GM23338 (cell line): ENCODE measurements at regions not wholly inside any gene's neighbourhood (a gene's known extent, or its start where the extent isn't known, plus 50 kb on each side); places are given as distances from the start of the nearest gene placed in this dataset.

ENCODE experiments used
- ATAC-seq: fragments of 200-7000 bp; cut with Tn5 transposase; 3 replicates; pipeline ENCODE4 v1.9.1; 2020
- DNase-seq: peaks from one replicate; pipeline ENCODE4 v3.0.0-alpha.2; 2015; ENCODE audit warnings: low spot score
- H2AFZ ChIP-seq: fragments of 200-600 bp; sonication (generic); 2 replicates; pipeline ENCODE4 v1.8.0; 2016; ENCODE audit warnings: antibody characterized with exemption, mild to moderate bottlenecking, moderate library complexity
- H3F3A ChIP-seq: fragments of 200-600 bp; sonication (generic); replicated peaks from 2 replicates; pipeline ENCODE4 v1.8.0; 2017; ENCODE audit warnings: antibody characterized with exemption, mixed run types, low read depth
- H3K27ac ChIP-seq: fragments of 200-600 bp; sonication (generic); 2 replicates; pipeline ENCODE4 v1.6.1; 2016; ENCODE audit warnings: low read depth
- H3K27me3 ChIP-seq: fragments of 200-600 bp; sonication (generic); 2 replicates; pipeline ENCODE4 v1.8.0; 2016; ENCODE audit warnings: mild to moderate bottlenecking, mixed run types, moderate library complexity; ENCODE audit not compliant: insufficient read depth
- H3K36me3 ChIP-seq: fragments of 200-600 bp; sonication (generic); 2 replicates; pipeline ENCODE4 v1.8.0; 2016; ENCODE audit warnings: mild to moderate bottlenecking; ENCODE audit not compliant: insufficient read depth
- H3K4me1 ChIP-seq: fragments of 200-600 bp; sonication (generic); 2 replicates; pipeline ENCODE4 v1.8.0; 2016; ENCODE audit warnings: mild to moderate bottlenecking, moderate library complexity; ENCODE audit not compliant: insufficient read depth
- H3K4me2 ChIP-seq: fragments of 200-600 bp; sonication (generic); 2 replicates; pipeline ENCODE4 v1.7.1; 2017; ENCODE audit warnings: mixed run types
- H3K4me3 ChIP-seq: fragments of 200-600 bp; sonication (generic); 2 replicates; pipeline ENCODE4 v1.6.1; 2016; ENCODE audit warnings: mixed run types
- H3K79me2 ChIP-seq: fragments of 200-600 bp; sonication (generic); replicated peaks from 2 replicates; pipeline ENCODE4 v1.8.0; 2017; ENCODE audit warnings: mild to moderate bottlenecking; ENCODE audit not compliant: insufficient read depth
- H3K9me2 ChIP-seq: fragments of 200-600 bp; sonication (generic); 2 replicates; pipeline ENCODE4 v1.8.0; 2017; ENCODE audit not compliant: insufficient read depth
- H4K20me1 ChIP-seq: fragments of 200-600 bp; sonication (generic); replicated peaks from 2 replicates; pipeline ENCODE4 v1.8.0; 2017; ENCODE audit warnings: mild to moderate bottlenecking; ENCODE audit not compliant: insufficient read depth
- H3K27ac Mint-ChIP-seq: 2 replicates; pipeline ENCODE4 v1.8.0; 2020; ENCODE audit warnings: inconsistent platforms, mild to moderate bottlenecking, moderate library complexity, mixed read lengths
- H3K27me3 Mint-ChIP-seq: 3 replicates; pipeline ENCODE4 v1.8.0; 2022; ENCODE audit warnings: low read depth, mild to moderate bottlenecking, moderate library complexity, mixed read lengths, inconsistent platforms; ENCODE audit not compliant: insufficient read depth, poor library complexity
- H3K36me3 Mint-ChIP-seq: 3 replicates; pipeline ENCODE4 v1.8.0; 2021; ENCODE audit warnings: low read depth, mild to moderate bottlenecking, inconsistent platforms, moderate library complexity, mixed read lengths
- H3K4me1 Mint-ChIP-seq: 3 replicates; pipeline ENCODE4 v1.8.0; 2020; ENCODE audit warnings: mild to moderate bottlenecking, inconsistent platforms, mixed read lengths
- H3K4me3 Mint-ChIP-seq: 3 replicates; pipeline ENCODE4 v1.8.0; 2021; ENCODE audit warnings: moderate library complexity, mild to moderate bottlenecking, inconsistent platforms, mixed read lengths
- H3K9me3 Mint-ChIP-seq: 3 replicates; pipeline ENCODE4 v1.8.0; 2020; ENCODE audit warnings: moderate library complexity, mild to moderate bottlenecking, inconsistent platforms, mixed read lengths
- CREB1 ChIP-seq: fragments of 250-450 bp; sonication (Bioruptor Pico); IDR thresholded peaks from 2 replicates; pipeline ENCODE4 v1.5.0; 2020; ENCODE audit warnings: low read depth, mild to moderate bottlenecking, moderate library complexity
- EZH2 ChIP-seq: fragments of 200-600 bp; sonication (generic); IDR thresholded peaks from one replicate; pipeline ENCODE4 v1.8.0; 2017; ENCODE audit warnings: antibody characterized with exemption, mild to moderate bottlenecking, low read depth; ENCODE audit not compliant: unreplicated experiment
- EZH2phosphoT487 ChIP-seq: fragments of 200-600 bp; sonication (generic); IDR thresholded peaks from one replicate; pipeline ENCODE4 v1.8.1; 2018; ENCODE audit warnings: antibody characterized with exemption; ENCODE audit not compliant: unreplicated experiment
- JUNB ChIP-seq: IDR thresholded peaks from one replicate; pipeline ENCODE4 v1.6.1; 2016; ENCODE audit warnings: antibody characterized with exemption; ENCODE audit not compliant: unreplicated experiment
- NANOG ChIP-seq: IDR thresholded peaks from 2 replicates; pipeline ENCODE4 v1.6.1; 2016; ENCODE audit warnings: antibody characterized with exemption, borderline replicate concordance
- POLR2AphosphoS5 ChIP-seq: IDR thresholded peaks from 2 replicates; pipeline ENCODE4 v1.6.1; 2016; ENCODE audit warnings: antibody characterized with exemption, low read depth
- STAT1 ChIP-seq: IDR thresholded peaks from one replicate; pipeline ENCODE4 v1.6.1; 2016; ENCODE audit warnings: antibody characterized with exemption; ENCODE audit not compliant: unreplicated experiment
- ZNF114 ChIP-seq: fragments of 250-450 bp; sonication (Bioruptor Pico); IDR thresholded peaks from 2 replicates; pipeline ENCODE4 v1.5.0; 2020; ENCODE audit warnings: mild to moderate bottlenecking, moderate library complexity
- ZNF331 ChIP-seq: fragments of 250-450 bp; sonication (Bioruptor Pico); IDR thresholded peaks from 2 replicates; pipeline ENCODE4 v1.5.0; 2020; ENCODE audit warnings: low read depth, mild to moderate bottlenecking, moderate library complexity
- TF ChIP-seq, protein P1 (sequence below): IDR thresholded peaks from one replicate; pipeline ENCODE4 v1.6.1; 2018; ENCODE audit warnings: antibody characterized with exemption; ENCODE audit not compliant: unreplicated experiment
- TF ChIP-seq, protein P2 (sequence below), 2 experiments: fragments of 200-600 bp in 1 of 2; sonication (generic) in 1 of 2; conservative IDR thresholded peaks; 2 replicates each; pipeline versions ENCODE4 v1.5.1 to v1.6.1; 2016 to 2017; ENCODE audit warnings: antibody characterized with exemption in 2 of 2, low read depth in 2 of 2, mild to moderate bottlenecking in 2 of 2, moderate library complexity in 1 of 2
- TF ChIP-seq, protein P3 (sequence below): IDR thresholded peaks from 2 replicates; pipeline ENCODE4 v1.6.1; 2016; ENCODE audit warnings: antibody characterized with exemption
- TF ChIP-seq, protein P4 (sequence below): fragments of 250-450 bp; sonication (Bioruptor Pico); IDR thresholded peaks from 2 replicates; pipeline ENCODE4 v1.5.0; 2020; ENCODE audit warnings: mild to moderate bottlenecking, moderate library complexity

DNA sequence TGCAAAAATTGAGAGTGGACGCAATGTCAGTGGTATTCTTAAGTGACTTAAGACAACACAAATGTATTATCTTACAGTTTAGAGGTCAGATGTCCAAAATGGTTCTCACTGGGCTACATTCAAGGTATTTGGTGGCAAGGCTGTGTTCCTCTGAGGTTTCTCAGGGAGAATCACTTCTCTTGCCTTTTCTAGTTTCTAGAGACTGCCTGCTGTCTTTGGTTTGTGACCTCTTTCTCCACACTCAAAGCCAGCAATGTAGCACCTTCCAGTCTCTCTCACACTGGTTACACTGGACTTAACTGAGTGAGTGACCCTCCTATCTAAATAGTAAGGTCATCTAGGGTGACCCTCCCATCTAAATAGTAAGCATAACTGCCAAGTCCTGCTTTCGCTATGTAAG lies 613.2 kb upstream of the COBL start:
- H3K27ac Mint-ChIP-seq: no peak overlapping the region

More for the DNA sequence above, 613.2 kb upstream of the COBL start:
- Mint-ChIP-seq H3K4me1 (no peaks in the 10 kb centered on the region), H3K36me3 (peaks cover 19% of the 10 kb centered on the region; the same call in 2 of the 3 replicates), H3K27me3 (no peaks in the 10 kb centered on the region), H3K9me3 (peaks cover 17% of the 10 kb centered on the region), H3K4me3 (no peak overlapping the region)
- Histone ChIP-seq H3K27me3 (no peaks in the 10 kb centered on the region), H3K36me3 (no peaks in the 10 kb centered on the region; the same call in 1 of the 2 replicates), H3K4me3 (no peak overlapping the region), H3K4me1 (no peaks in the 10 kb centered on the region), H4K20me1 (no peaks in the 10 kb centered on the region), H3F3A (no peaks in the 10 kb centered on the region), H3K79me2 (no peaks in the 10 kb centered on the region), H2AFZ (no peak overlapping the region), H3K27ac (no peak overlapping the region), H3K9me2 (peaks cover 7% of the 10 kb centered on the region), H3K4me2 (no peak overlapping the region)
- DNase-seq: no peak
- TF ChIP-seq POLR2AphosphoS5 (no peak), ZNF114 (CRISPR knock-in tag) (no peak), EZH2phosphoT487 (no peak), EZH2 (no peak), JUNB (no peak), CREB1 (CRISPR knock-in tag) (no peak), NANOG (no peak), ZNF331 (CRISPR knock-in tag) (no peak), STAT1 (no peak)
- TF ChIP-seq, protein P1, sequence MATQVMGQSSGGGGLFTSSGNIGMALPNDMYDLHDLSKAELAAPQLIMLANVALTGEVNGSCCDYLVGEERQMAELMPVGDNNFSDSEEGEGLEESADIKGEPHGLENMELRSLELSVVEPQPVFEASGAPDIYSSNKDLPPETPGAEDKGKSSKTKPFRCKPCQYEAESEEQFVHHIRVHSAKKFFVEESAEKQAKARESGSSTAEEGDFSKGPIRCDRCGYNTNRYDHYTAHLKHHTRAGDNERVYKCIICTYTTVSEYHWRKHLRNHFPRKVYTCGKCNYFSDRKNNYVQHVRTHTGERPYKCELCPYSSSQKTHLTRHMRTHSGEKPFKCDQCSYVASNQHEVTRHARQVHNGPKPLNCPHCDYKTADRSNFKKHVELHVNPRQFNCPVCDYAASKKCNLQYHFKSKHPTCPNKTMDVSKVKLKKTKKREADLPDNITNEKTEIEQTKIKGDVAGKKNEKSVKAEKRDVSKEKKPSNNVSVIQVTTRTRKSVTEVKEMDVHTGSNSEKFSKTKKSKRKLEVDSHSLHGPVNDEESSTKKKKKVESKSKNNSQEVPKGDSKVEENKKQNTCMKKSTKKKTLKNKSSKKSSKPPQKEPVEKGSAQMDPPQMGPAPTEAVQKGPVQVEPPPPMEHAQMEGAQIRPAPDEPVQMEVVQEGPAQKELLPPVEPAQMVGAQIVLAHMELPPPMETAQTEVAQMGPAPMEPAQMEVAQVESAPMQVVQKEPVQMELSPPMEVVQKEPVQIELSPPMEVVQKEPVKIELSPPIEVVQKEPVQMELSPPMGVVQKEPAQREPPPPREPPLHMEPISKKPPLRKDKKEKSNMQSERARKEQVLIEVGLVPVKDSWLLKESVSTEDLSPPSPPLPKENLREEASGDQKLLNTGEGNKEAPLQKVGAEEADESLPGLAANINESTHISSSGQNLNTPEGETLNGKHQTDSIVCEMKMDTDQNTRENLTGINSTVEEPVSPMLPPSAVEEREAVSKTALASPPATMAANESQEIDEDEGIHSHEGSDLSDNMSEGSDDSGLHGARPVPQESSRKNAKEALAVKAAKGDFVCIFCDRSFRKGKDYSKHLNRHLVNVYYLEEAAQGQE: no peak
- TF ChIP-seq, protein P2, sequence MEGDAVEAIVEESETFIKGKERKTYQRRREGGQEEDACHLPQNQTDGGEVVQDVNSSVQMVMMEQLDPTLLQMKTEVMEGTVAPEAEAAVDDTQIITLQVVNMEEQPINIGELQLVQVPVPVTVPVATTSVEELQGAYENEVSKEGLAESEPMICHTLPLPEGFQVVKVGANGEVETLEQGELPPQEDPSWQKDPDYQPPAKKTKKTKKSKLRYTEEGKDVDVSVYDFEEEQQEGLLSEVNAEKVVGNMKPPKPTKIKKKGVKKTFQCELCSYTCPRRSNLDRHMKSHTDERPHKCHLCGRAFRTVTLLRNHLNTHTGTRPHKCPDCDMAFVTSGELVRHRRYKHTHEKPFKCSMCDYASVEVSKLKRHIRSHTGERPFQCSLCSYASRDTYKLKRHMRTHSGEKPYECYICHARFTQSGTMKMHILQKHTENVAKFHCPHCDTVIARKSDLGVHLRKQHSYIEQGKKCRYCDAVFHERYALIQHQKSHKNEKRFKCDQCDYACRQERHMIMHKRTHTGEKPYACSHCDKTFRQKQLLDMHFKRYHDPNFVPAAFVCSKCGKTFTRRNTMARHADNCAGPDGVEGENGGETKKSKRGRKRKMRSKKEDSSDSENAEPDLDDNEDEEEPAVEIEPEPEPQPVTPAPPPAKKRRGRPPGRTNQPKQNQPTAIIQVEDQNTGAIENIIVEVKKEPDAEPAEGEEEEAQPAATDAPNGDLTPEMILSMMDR (conservative IDR thresholded peaks at IDR 0.05; ENCODE audit: low read depth in 2 of 2): no peak
- TF ChIP-seq, protein P3, sequence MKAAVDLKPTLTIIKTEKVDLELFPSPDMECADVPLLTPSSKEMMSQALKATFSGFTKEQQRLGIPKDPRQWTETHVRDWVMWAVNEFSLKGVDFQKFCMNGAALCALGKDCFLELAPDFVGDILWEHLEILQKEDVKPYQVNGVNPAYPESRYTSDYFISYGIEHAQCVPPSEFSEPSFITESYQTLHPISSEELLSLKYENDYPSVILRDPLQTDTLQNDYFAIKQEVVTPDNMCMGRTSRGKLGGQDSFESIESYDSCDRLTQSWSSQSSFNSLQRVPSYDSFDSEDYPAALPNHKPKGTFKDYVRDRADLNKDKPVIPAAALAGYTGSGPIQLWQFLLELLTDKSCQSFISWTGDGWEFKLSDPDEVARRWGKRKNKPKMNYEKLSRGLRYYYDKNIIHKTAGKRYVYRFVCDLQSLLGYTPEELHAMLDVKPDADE: no peak
- TF ChIP-seq, protein P4, sequence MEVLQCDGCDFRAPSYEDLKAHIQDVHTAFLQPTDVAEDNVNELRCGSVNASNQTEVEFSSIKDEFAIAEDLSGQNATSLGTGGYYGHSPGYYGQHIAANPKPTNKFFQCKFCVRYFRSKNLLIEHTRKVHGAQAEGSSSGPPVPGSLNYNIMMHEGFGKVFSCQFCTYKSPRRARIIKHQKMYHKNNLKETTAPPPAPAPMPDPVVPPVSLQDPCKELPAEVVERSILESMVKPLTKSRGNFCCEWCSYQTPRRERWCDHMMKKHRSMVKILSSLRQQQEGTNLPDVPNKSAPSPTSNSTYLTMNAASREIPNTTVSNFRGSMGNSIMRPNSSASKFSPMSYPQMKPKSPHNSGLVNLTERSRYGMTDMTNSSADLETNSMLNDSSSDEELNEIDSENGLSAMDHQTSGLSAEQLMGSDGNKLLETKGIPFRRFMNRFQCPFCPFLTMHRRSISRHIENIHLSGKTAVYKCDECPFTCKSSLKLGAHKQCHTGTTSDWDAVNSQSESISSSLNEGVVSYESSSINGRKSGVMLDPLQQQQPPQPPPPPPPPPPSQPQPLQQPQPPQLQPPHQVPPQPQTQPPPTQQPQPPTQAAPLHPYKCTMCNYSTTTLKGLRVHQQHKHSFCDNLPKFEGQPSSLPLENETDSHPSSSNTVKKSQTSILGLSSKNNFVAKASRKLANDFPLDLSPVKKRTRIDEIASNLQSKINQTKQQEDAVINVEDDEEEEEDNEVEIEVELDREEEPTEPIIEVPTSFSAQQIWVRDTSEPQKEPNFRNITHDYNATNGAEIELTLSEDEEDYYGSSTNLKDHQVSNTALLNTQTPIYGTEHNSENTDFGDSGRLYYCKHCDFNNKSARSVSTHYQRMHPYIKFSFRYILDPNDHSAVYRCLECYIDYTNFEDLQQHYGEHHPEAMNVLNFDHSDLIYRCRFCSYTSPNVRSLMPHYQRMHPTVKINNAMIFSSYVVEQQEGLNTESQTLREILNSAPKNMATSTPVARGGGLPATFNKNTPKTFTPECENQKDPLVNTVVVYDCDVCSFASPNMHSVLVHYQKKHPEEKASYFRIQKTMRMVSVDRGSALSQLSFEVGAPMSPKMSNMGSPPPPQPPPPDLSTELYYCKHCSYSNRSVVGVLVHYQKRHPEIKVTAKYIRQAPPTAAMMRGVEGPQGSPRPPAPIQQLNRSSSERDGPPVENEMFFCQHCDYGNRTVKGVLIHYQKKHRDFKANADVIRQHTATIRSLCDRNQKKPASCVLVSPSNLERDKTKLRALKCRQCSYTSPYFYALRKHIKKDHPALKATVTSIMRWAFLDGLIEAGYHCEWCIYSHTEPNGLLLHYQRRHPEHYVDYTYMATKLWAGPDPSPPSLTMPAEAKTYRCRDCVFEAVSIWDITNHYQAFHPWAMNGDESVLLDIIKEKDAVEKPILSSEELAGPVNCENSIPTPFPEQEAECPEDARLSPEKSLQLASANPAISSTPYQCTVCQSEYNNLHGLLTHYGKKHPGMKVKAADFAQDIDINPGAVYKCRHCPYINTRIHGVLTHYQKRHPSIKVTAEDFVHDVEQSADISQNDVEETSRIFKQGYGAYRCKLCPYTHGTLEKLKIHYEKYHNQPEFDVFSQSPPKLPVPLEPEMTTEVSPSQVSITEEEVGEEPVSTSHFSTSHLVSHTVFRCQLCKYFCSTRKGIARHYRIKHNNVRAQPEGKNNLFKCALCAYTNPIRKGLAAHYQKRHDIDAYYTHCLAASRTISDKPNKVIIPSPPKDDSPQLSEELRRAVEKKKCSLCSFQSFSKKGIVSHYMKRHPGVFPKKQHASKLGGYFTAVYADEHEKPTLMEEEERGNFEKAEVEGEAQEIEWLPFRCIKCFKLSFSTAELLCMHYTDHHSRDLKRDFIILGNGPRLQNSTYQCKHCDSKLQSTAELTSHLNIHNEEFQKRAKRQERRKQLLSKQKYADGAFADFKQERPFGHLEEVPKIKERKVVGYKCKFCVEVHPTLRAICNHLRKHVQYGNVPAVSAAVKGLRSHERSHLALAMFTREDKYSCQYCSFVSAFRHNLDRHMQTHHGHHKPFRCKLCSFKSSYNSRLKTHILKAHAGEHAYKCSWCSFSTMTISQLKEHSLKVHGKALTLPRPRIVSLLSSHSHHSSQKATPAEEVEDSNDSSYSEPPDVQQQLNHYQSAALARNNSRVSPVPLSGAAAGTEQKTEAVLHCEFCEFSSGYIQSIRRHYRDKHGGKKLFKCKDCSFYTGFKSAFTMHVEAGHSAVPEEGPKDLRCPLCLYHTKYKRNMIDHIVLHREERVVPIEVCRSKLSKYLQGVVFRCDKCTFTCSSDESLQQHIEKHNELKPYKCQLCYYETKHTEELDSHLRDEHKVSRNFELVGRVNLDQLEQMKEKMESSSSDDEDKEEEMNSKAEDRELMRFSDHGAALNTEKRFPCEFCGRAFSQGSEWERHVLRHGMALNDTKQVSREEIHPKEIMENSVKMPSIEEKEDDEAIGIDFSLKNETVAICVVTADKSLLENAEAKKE (CRISPR knock-in tag): no peak
- no peak for ATAC-seq
